HCT116 (cell line): ENCODE measurements at regions not wholly inside any gene's neighbourhood (a gene's known extent, or its start where the extent isn't known, plus 50 kb on each side); places are given as distances from the start of the nearest gene placed in this dataset.

Source experiments
- ATAC-seq: fragments of 200-7000 bp; cut with Tn5 transposase; 2 replicates; pipeline ENCODE4 v1.9.1; 2020; ENCODE audit warnings: mild to moderate bottlenecking, moderate library complexity
- BruUV-seq: library from RNA; stranded (reverse); fragments of 400-500 nt; replicated peaks from 2 replicates; lab custom pipeline; 2021; lab: Mats Ljungman, UMichigan
- CTCF ChIA-PET: fragments of 300-600 bp; sonication (Branson Sonifier 250); formaldehyde crosslinking; loops from one replicate; lab custom pipeline; 2021; ENCODE audit warnings: antibody characterized with exemption; lab: Charles Lee
- POLR2A ChIA-PET: fragments of 300-600, 350-600 bp; sonication (Branson Sonifier 250); formaldehyde crosslinking; loops from one replicate; lab custom pipeline; 2021; ENCODE audit warnings: antibody characterized with exemption; lab: Charles Lee
- RAD21 ChIA-PET, 2 experiments: fragments of 300-600 bp; sonication (Branson Sonifier 250); formaldehyde crosslinking; loops; one replicate each; lab custom pipeline; 2023; ENCODE audit warnings: low total read pairs in 2 of 2; ENCODE audit not compliant: uncharacterized antibody in 2 of 2, unreplicated experiment in 2 of 2, low non-redundant PET in 1 of 2; lab: Charles Lee
- DNase-seq: peaks from one replicate; pipeline ENCODE4 v3.0.0-alpha.2; 2010; ENCODE audit warnings: low read depth, low spot score
- H2AFZ ChIP-seq: fragments of 200-600 bp; shearing (Covaris generic), sonication (generic); 2 replicates; pipeline ENCODE4 v1.6.1; 2017; ENCODE audit warnings: low read depth, mixed run types, mixed read lengths, antibody characterized with exemption, low read length; ENCODE audit not compliant: poor library complexity, severe bottlenecking
- H3K27ac ChIP-seq: 2 replicates; pipeline ENCODE4 v1.5.1; 2012; ENCODE audit warnings: low read depth, low read length
- H3K27me3 ChIP-seq: fragments of 200-600 bp; sonication (generic); 2 replicates; pipeline ENCODE4 v1.6.1; 2016; ENCODE audit warnings: mixed run types, low read length, mixed read lengths; ENCODE audit not compliant: insufficient read depth
- H3K36me3 ChIP-seq, 2 experiments: fragments of 200-500 bp in 1 of 2; fragments of 200-600 bp in 1 of 2; sonication (Bioruptor generic) in 1 of 2; sonication (generic) in 1 of 2; 2 replicates each; pipeline versions ENCODE4 v1.5.1 to v1.6.1; 2014 to 2016; ENCODE audit warnings: low read length in 2 of 2, inconsistent platforms in 1 of 2, mixed read lengths in 1 of 2, mixed run types in 1 of 2; ENCODE audit not compliant: insufficient read depth in 2 of 2, control insufficient read depth in 1 of 2
- H3K4me1 ChIP-seq, 2 experiments: fragments of 200-600 bp in 1 of 2; sonication (generic) in 1 of 2; 2 replicates each; pipeline versions ENCODE4 v1.5.1 to v1.6.1; 2012 to 2017; ENCODE audit warnings: low read length in 2 of 2, inconsistent platforms in 1 of 2, mild to moderate bottlenecking in 1 of 2, mixed read lengths in 1 of 2, mixed run types in 1 of 2, moderate library complexity in 1 of 2; ENCODE audit not compliant: insufficient read depth in 2 of 2, control insufficient read depth in 1 of 2
- H3K4me2 ChIP-seq: fragments of 200-600 bp; sonication (generic); 2 replicates; pipeline ENCODE4 v1.6.1; 2017; ENCODE audit warnings: mixed run types, low read length, mixed read lengths
- H3K4me3 ChIP-seq, 2 experiments: fragments of 200-600 bp in 1 of 2; sonication (generic) in 1 of 2; replicated peaks in 1 of 2; 2 replicates each; pipeline ENCODE4 v1.5.1; 2011 to 2016; ENCODE audit warnings: low read length in 2 of 2, control low read depth in 1 of 2, low read depth in 1 of 2, mild to moderate bottlenecking in 1 of 2, mixed read lengths in 1 of 2, mixed run types in 1 of 2
- H3K79me2 ChIP-seq: fragments of 200-600 bp; sonication (generic); 2 replicates; pipeline ENCODE4 v1.6.1; 2017; ENCODE audit warnings: mild to moderate bottlenecking, mixed run types, low read length, moderate library complexity, mixed read lengths; ENCODE audit not compliant: insufficient read depth
- H3K9ac ChIP-seq: fragments of 200-600 bp; sonication (generic); 2 replicates; pipeline ENCODE4 v1.6.1; 2016; ENCODE audit warnings: low read length, mixed read lengths
- H3K9me2 ChIP-seq: fragments of 200-600 bp; sonication (generic), shearing (Covaris generic); 2 replicates; pipeline ENCODE4 v1.6.1; 2017; ENCODE audit warnings: mixed run types, mild to moderate bottlenecking, moderate library complexity; ENCODE audit not compliant: insufficient read depth
- H3K9me3 ChIP-seq, 2 experiments: fragments of 200-500 bp in 1 of 2; fragments of 200-600 bp in 1 of 2; sonication (Bioruptor generic) in 1 of 2; sonication (generic) in 1 of 2; 2 replicates each; pipeline ENCODE4 v1.6.1; 2014 to 2017; ENCODE audit warnings: low read length in 2 of 2, mixed read lengths in 2 of 2, inconsistent platforms in 1 of 2, low read depth in 1 of 2, mild to moderate bottlenecking in 1 of 2, mixed run types in 1 of 2, moderate library complexity in 1 of 2; ENCODE audit not compliant: control insufficient read depth in 1 of 2, insufficient read depth in 1 of 2
- H4K20me1 ChIP-seq: fragments of 200-600 bp; sonication (generic), shearing (Covaris generic); 2 replicates; pipeline ENCODE4 v1.6.1; 2017; ENCODE audit warnings: mixed run types, mild to moderate bottlenecking, moderate library complexity; ENCODE audit not compliant: insufficient read depth
- ATF3 ChIP-seq: IDR thresholded peaks from 2 replicates; pipeline ENCODE4 v1.6.1; 2012
- CEBPB ChIP-seq: IDR thresholded peaks from 2 replicates; pipeline ENCODE4 v1.6.1; 2012; ENCODE audit warnings: low read depth
- CTCF ChIP-seq, 3 experiments: fragments of 200-600 bp in 1 of 3; sonication (generic) in 1 of 3; IDR thresholded peaks in 2 of 3; conservative IDR thresholded peaks in 1 of 3; 2 replicates each; pipeline ENCODE4 v1.5.1; 2012 to 2017; ENCODE audit warnings: low read depth in 2 of 3, low read length in 2 of 3, antibody characterized with exemption in 1 of 3, borderline replicate concordance in 1 of 3, control low read depth in 1 of 3, mild to moderate bottlenecking in 1 of 3, mixed read lengths in 1 of 3, mixed run types in 1 of 3, moderate library complexity in 1 of 3; ENCODE audit not compliant: insufficient read depth in 1 of 3
- EGR1 ChIP-seq: IDR thresholded peaks from 2 replicates; pipeline ENCODE4 v1.6.1; 2012; ENCODE audit warnings: low read depth
- ELF1 ChIP-seq: IDR thresholded peaks from 2 replicates; pipeline ENCODE4 v1.6.1; 2012; ENCODE audit warnings: low read depth, borderline replicate concordance
- EZH2 ChIP-seq: fragments of 200-600 bp; sonication (generic); IDR thresholded peaks from 2 replicates; pipeline ENCODE4 v1.6.1; 2017; ENCODE audit warnings: antibody characterized with exemption, mixed run types
- EZH2phosphoT487 ChIP-seq: fragments of 200-600 bp; IDR thresholded peaks from 2 replicates; pipeline ENCODE4 v1.6.1; 2018; ENCODE audit warnings: antibody characterized with exemption, borderline replicate concordance
- FOSL1 ChIP-seq: IDR thresholded peaks from 2 replicates; pipeline ENCODE4 v1.6.1; 2012; ENCODE audit warnings: low read depth
- JUND ChIP-seq: IDR thresholded peaks from 2 replicates; pipeline ENCODE4 v1.6.1; 2012
- POLR2A ChIP-seq: IDR thresholded peaks from 2 replicates; pipeline ENCODE4 v1.7.0; 2011; ENCODE audit warnings: borderline replicate concordance; ENCODE audit not compliant: insufficient read depth, insufficient read length; ENCODE audit errors: extremely low read depth
- RAD21 ChIP-seq: IDR thresholded peaks from 2 replicates; pipeline ENCODE4 v1.6.1; 2012; ENCODE audit warnings: low read depth, mild to moderate bottlenecking
- SIN3A ChIP-seq: IDR thresholded peaks from 2 replicates; pipeline ENCODE4 v1.6.1; 2012; ENCODE audit warnings: low read depth
- SRF ChIP-seq: IDR thresholded peaks from 2 replicates; pipeline ENCODE4 v1.6.1; 2012; ENCODE audit warnings: low read depth
- TCF7L2 ChIP-seq: IDR thresholded peaks from 2 replicates; pipeline ENCODE4 v1.7.0; 2011; ENCODE audit warnings: borderline replicate concordance, inconsistent platforms; ENCODE audit not compliant: insufficient read depth, insufficient read length; ENCODE audit errors: extremely low read depth
- ZBTB33 ChIP-seq: IDR thresholded peaks from 2 replicates; pipeline ENCODE4 v1.6.1; 2011; ENCODE audit warnings: mild to moderate bottlenecking, low read length, moderate library complexity; ENCODE audit not compliant: insufficient replicate concordance; ENCODE audit errors: extremely low read depth
- intact Hi-C: fragments of 100-400 bp; cut with micrococcal nuclease; formaldehyde crosslinking; loops from 2 replicates; pipeline ENCODE4 v1.10.0; 2022

GRCh38 chr12:23128462-23128861, 503.5 kb downstream of the ETNK1 start (continued):
- TF ChIP-seq EZH2phosphoT487 (no peak), ATF3 (no peak), SRF (no peak), JUND (no peak), EZH2 (no peak)

GRCh38 chr12:23132357-23132756, 507.4 kb downstream of the ETNK1 start:
- no TSS peak for BruUV-seq
- no peaks in the 10 kb centered on the region for H3K4me1 ChIP-seq
- no peak for DNase-seq
- ChIA-PET RAD21 (no interaction called here), CTCF (no interaction called here), POLR2A (no interaction called here)
- no peaks in the 10 kb centered on the region for H3K79me2 ChIP-seq
- no peaks in the 10 kb centered on the region for H4K20me1 ChIP-seq
- H3K27ac ChIP-seq, result no peak overlapping the region
- H3K27me3 ChIP-seq, result no peaks in the 10 kb centered on the region
- ATAC-seq, result no peak
- no peak overlapping the region for H3K4me3 ChIP-seq
- no peak overlapping the region for H3K4me2 ChIP-seq
- H2AFZ ChIP-seq, result no peak overlapping the region
- no peak overlapping the region for H3K9ac ChIP-seq
- peaks cover 0 to 10% of the 10 kb centered on the region in 2 experiments; a peak in 3 of 4 replicates for H3K9me3 ChIP-seq
- no peaks in the 10 kb centered on the region for H3K9me2 ChIP-seq
- H3K36me3 ChIP-seq, result no peaks in the 10 kb centered on the region
- TF ChIP-seq EZH2 (no peak), EGR1 (no peak), TCF7L2 (no peak), SIN3A (no peak), POLR2A (no peak), CEBPB (no peak), ATF3 (no peak), FOSL1 (no peak), JUND (no peak), CTCF (IDR thresholded peaks at IDR 0.05 in 2 of 3, conservative IDR thresholded peaks at IDR 0.05 in 1 of 3; ENCODE audit: borderline replicate concordance in 1 of 3, insufficient read depth in 1 of 3, low read depth in 2 of 3, low read length in 2 of 3) (no peak), RAD21 (no peak), ELF1 (no peak), ZBTB33 (no peak)
- intact Hi-C loops, result no loop called here
